Stimulated activated CD4-positive, alpha-beta T cell treated with anti-CD3 and anti-CD28 coated beads, Interleukin-4, amount 100 ng/mL, for 24 hours (primary cell): ENCODE measurements at regions not wholly inside any gene's neighbourhood (a gene's known extent, or its start where the extent isn't known, plus 50 kb on each side); places are given as distances from the start of the nearest gene placed in this dataset.
"Not testable (repeated sequence)": the region's sequence is repeated elsewhere in the genome, so short reads cannot be mapped to it uniquely, and the experiment has no call there.

Source experiments
- DNase-seq: peaks from one replicate; pipeline ENCODE4 v3.0.0-alpha.2; 2020

DNA sequence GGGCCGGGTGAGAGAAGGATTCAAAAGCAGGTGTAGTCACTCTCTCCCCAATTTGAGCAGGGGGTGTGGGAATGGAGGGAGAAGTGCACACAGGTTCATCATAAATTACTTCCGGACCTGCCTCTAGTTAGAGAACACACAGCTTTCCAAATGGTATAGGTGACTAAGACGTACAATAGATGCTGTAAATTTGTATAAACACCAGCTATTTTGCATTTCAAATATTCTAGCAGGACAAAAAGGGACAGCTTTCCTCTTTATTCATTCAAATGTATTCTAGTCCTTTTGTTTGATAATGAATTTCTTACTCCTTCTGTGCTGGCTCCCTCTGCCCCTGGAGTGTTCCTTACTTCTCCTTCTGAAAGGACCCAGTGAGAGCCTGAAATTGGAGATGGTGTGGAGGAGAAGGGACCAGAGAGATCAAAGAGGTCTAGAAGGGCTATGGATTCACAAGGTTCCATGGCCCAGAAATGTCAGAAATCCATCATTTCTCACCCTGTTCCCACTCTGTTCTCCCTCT is 53.2 kb upstream of the SH3BP4 start:
- no peak for DNase-seq

GRCh38 chr2:234888442-234888841 is 63.4 kb upstream of the SH3BP4 start:
- DNase-seq, result not testable (repeated sequence)

DNA sequence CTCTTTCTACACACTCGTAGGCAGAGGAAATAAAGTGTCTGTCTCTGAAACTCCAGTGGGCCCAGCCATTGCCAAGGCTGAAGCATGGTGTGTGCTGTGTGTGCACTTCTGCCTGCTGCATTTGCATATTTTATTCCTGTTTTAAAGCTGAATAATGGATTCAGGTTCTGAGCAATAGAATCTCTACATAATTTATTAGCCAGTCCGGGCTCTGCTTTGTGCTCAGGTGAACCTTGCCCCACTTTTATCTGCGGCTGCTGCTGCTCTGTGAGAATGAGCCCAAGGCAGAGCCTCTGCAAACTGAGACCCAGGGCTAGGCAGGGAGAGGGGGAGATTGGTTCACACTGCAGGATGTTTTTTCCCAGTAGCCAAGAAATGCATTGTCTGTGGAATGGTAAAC is 64.6 kb upstream of the SH3BP4 start:
- no peak for DNase-seq

- no peak for DNase-seq
Measured at GRCh38 chr2:234885886-234886285, 65.9 kb upstream of the SH3BP4 start.

DNA sequence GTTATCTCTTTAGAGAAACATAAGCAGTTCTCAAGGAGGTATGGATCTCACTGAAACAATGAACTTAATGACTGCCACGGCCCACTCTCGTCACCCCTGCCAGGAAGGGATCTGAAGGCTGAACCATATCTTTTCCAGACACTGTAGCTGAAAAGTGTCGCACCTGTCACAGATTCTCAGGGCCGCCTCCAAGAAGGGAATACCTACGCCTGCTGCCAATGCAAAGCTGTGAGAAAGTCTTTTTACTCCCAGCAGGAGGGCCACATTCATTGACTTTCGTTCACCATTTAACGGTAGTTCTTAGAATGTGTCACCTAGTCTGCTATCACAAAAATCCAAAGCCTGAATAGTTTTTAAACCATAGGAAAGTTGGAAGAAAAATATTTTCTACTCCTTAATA is 66.7 kb upstream of the SH3BP4 start:
- DNase-seq, result no peak

GRCh38 chr2:234884591-234884990 is 67.2 kb upstream of the SH3BP4 start:
- DNase-seq, result no peak

- peak; percentile 35 for DNase-seq
Measured at GRCh38 chr2:234881413-234882241, 70.2 kb upstream of the SH3BP4 start.

DNA sequence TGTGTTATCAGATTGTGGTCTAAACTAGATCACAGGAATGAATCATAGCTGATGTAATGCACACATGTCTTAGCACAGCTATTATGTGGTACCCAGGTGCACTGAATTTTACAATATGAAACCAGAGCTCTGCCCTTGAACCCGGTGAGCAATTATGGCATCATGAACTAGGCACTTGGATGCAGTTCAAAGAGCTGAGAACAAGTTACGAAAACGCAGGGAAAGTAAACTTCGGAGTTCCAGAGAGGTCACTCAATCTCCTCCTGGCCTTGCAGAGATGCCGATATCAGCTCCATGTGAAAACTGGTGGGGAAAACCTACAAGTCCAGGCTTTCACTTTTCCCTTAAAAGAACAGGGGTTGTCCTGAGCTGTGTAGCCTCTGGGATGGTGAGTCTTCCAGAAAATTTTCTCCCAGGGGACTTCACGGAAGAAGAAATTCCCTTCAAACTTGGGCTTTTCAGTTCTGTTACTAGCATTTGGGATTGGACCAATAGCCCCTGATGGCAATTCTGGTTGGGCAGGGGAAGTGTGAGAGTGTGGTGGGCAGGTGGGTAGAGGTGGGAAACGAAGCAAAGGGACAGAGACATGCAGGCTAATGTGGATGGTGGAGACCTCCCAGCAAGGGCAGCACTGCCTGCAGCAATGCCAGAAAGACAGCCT is 71.1 kb upstream of the SH3BP4 start:
- no peak for DNase-seq

- no peak for DNase-seq
Measured at GRCh38 chr2:234879671-234880455, 72.0 kb upstream of the SH3BP4 start.

GRCh38 chr2:234876621-234877020 is 75.2 kb upstream of the SH3BP4 start:
- not testable (repeated sequence) for DNase-seq

DNA sequence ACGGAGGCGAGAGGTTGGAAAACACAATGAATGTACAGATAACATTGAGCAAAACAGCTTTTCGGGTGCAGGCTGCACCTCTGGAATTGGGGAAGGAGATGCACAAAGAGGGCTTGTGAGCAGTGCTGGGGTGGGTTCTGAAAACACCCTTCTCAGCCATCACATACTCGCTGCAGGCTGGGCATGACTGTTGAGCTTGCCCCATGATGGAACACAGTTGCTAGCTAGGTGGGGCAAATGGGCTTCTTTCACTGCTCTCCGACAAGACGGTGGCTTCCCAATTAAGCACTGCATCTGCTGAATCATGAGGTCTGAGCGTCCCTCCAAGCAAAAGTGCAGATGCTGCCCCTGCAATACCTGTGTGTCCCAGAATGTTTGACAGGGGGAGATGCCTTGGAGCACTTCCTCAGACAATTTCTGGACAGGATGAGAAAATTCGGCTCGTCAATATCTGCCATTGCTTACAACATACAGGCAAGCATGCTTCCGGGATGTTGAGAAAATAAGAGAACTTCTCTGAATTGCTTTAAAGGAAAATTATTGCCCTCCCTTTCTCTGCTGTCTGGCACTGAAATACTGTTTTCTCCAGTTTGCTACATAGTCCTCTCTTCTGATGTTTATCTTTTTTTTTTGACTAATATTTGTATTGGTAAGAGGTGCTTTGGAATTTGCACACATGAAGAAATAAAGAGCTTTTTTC is 77.3 kb upstream of the SH3BP4 start:
- no peak for DNase-seq

DNA sequence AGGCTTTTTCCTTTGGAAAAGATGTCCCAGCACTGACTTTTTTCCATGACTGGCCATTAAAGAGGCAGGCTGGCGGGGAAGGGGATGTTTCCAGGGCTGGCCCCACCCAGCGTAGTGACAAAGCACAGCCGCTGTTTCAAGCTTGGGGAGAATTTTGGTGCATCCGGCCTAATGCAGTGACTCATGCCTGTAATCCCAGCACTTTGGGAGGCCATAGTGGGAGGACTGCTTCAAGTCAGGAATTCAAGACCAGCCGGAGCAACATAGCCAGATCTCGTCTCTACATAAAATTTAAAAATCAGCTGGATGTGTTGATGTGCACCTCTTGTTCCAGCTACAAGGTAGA is 78.0 kb upstream of the SH3BP4 start:
- DNase-seq, result no peak

- no peak for DNase-seq
Measured at GRCh38 chr2:234873103-234873827, 78.6 kb upstream of the SH3BP4 start.

DNA sequence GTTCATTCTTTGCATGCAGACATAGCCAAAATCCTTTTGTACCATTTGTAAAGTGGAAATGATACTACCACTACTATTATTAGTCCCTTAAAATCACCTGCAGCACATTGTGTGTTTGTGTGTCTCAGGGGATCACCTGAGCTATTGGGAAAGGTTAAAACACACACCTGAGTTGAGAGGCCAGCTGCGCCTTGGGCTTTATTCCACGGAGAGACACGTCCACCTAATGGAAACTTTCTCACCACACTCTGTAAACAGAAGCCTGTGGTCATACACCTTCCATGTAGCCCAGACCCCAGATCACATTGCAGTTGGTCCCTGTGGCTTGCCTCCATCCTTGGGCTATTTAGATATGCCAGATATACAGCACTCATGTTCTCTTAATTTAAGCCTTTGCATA is 81.8 kb upstream of the SH3BP4 start:
- no peak for DNase-seq

- no peak for DNase-seq
Measured at GRCh38 chr2:234869164-234869563, 82.7 kb upstream of the SH3BP4 start.

- no peak for DNase-seq
Measured at GRCh38 chr2:234867882-234868285, 83.9 kb upstream of the SH3BP4 start.

DNA sequence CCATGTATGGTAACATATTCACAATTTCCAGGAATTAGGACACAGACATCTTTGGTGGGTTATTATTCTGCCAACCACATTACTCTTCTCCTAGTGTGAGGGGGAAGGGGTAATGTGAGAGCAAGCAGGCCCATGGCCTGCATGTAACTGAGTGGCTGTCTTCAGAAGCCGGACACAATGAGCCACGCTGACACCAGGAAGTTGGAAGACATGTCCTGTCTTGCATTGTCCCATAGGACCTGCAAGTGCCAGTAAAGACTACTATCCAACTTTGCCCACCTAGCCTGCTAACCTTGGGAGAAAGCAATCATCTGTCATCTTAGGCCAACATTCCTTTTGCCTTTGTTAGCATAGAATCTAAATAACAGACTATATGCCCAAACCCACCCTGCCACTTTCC is 86.2 kb upstream of the SH3BP4 start:
- DNase-seq, result no peak

- DNase-seq, result no peak
Measured at GRCh38 chr2:234865040-234865439, 86.8 kb upstream of the SH3BP4 start.

DNA sequence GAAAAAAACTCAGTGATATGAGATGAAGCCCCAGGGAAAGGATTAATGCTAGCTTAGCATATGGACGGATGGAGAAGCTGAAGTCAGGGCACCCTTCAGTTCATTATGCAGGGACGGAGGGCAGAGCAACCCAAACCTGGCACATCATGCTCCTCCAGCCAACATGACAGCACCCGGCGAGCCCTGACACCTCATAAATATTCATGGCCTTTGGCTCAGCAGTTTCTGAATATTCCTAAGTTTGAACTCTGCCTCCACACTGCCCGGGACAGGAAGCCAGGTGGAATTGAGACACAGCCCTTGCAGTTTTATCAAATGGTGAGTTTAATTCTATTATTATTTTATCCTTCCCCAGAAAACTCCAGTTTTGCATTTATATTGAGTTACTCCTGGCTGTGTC is 87.3 kb upstream of the SH3BP4 start:
- no peak for DNase-seq

GRCh38 chr2:234863043-234863934 is 88.5 kb upstream of the SH3BP4 start:
- no peak for DNase-seq
